WTC11 (cell line): ENCODE measurements at regions not wholly inside any gene's neighbourhood (a gene's known extent, or its start where the extent isn't known, plus 50 kb on each side); places are given as distances from the start of the nearest gene placed in this dataset.

ENCODE experiments used
- ATAC-seq: fragments of 200-7000 bp; cut with Tn5 transposase; 2 replicates; pipeline ENCODE4 v1.10.0; 2021; ENCODE audit warnings: mild to moderate bottlenecking, moderate library complexity
- CTCF ChIA-PET: fragments of 300-600 bp; sonication (Branson Sonifier 250); formaldehyde crosslinking; loops from one replicate; lab custom pipeline; 2021; ENCODE audit warnings: antibody characterized with exemption; lab: Charles Lee
- POLR2A ChIA-PET: fragments of 350-600 bp; sonication (Branson Sonifier 250); formaldehyde crosslinking; loops from one replicate; lab custom pipeline; 2021; ENCODE audit warnings: antibody characterized with exemption; lab: Charles Lee
- DNase-seq: peaks from one replicate; pipeline ENCODE4 v3.0.0; 2021; ENCODE audit warnings: low spot score
- H3K27ac Mint-ChIP-seq: 2 replicates; pipeline ENCODE4 v1.8.0; 2021; ENCODE audit warnings: mixed read lengths
- H3K27me3 Mint-ChIP-seq: 2 replicates; pipeline ENCODE4 v1.8.0; 2021; ENCODE audit warnings: low read depth, mild to moderate bottlenecking, moderate library complexity, mixed read lengths
- H3K36me3 Mint-ChIP-seq: 2 replicates; pipeline ENCODE4 v1.8.0; 2021; ENCODE audit warnings: mixed read lengths
- H3K4me1 Mint-ChIP-seq: 2 replicates; pipeline ENCODE4 v1.8.0; 2022; ENCODE audit warnings: mixed read lengths
- H3K4me3 Mint-ChIP-seq: 2 replicates; pipeline ENCODE4 v1.8.0; 2021; ENCODE audit warnings: mild to moderate bottlenecking, moderate library complexity, mixed read lengths
- H3K9me3 Mint-ChIP-seq: 2 replicates; pipeline ENCODE4 v1.8.0; 2021; ENCODE audit warnings: mixed read lengths
- AR ChIP-seq: fragments of 250-450 bp; sonication (Bioruptor Pico); IDR thresholded peaks from 2 replicates; pipeline ENCODE4 v1.9.0; 2021; ENCODE audit warnings: mild to moderate bottlenecking
- CBFB ChIP-seq: sonication (generic); formaldehyde crosslinking; IDR thresholded peaks from 2 replicates; pipeline ENCODE4 v1.8.1; 2022; ENCODE audit warnings: mild to moderate bottlenecking, low read depth, missing genetic modification reagents
- CDX4 ChIP-seq: fragments of 250-450 bp; sonication (Bioruptor Pico); IDR thresholded peaks from 2 replicates; pipeline ENCODE4 v1.9.0; 2021; ENCODE audit warnings: moderate library complexity, mild to moderate bottlenecking, inconsistent platforms, borderline replicate concordance
- CREB1 ChIP-seq: sonication (generic); formaldehyde crosslinking; IDR thresholded peaks from 2 replicates; pipeline ENCODE4 v1.8.0; 2023; ENCODE audit warnings: mild to moderate bottlenecking, missing genetic modification reagents
- EMX1 ChIP-seq: fragments of 250-450 bp; sonication (Bioruptor Pico); IDR thresholded peaks from 2 replicates; pipeline ENCODE4 v1.8.0; 2021; ENCODE audit warnings: mild to moderate bottlenecking
- ERG ChIP-seq: fragments of 250-450 bp; sonication (Bioruptor Pico); IDR thresholded peaks from 2 replicates; pipeline ENCODE4 v1.8.0; 2021; ENCODE audit warnings: mild to moderate bottlenecking
- ESRRA ChIP-seq: sonication (generic); formaldehyde crosslinking; IDR thresholded peaks from 2 replicates; pipeline ENCODE4 v1.8.1; 2022; ENCODE audit warnings: mild to moderate bottlenecking, missing genetic modification reagents, borderline replicate concordance
- FOXJ3 ChIP-seq: sonication (generic); formaldehyde crosslinking; IDR thresholded peaks from 2 replicates; pipeline ENCODE4 v1.9.0; 2021; ENCODE audit warnings: missing genetic modification reagents, mild to moderate bottlenecking, borderline replicate concordance
- FOXP1 ChIP-seq: sonication (generic); formaldehyde crosslinking; IDR thresholded peaks from 2 replicates; pipeline ENCODE4 v1.8.0; 2022; ENCODE audit warnings: missing genetic modification reagents, mild to moderate bottlenecking, moderate library complexity, borderline replicate concordance
- GABPB1 ChIP-seq: sonication (generic); formaldehyde crosslinking; IDR thresholded peaks from 2 replicates; pipeline ENCODE4 v1.8.1; 2023; ENCODE audit warnings: mild to moderate bottlenecking, missing genetic modification reagents
- OVOL2 ChIP-seq: fragments of 250-450 bp; sonication (Bioruptor Pico); IDR thresholded peaks from 2 replicates; pipeline ENCODE4 v1.9.0; 2021; ENCODE audit warnings: mild to moderate bottlenecking, borderline replicate concordance
- PRRX2 ChIP-seq: fragments of 250-450 bp; sonication (Bioruptor Pico); IDR thresholded peaks from 2 replicates; pipeline ENCODE4 v1.8.0; 2021; ENCODE audit warnings: mild to moderate bottlenecking
- RELA ChIP-seq: sonication (generic); formaldehyde crosslinking; IDR thresholded peaks from 2 replicates; pipeline ENCODE4 v1.8.1; 2022; ENCODE audit warnings: missing genetic modification reagents, mild to moderate bottlenecking, borderline replicate concordance
- RORB ChIP-seq: fragments of 250-450 bp; sonication (Bioruptor Pico); IDR thresholded peaks from 2 replicates; pipeline ENCODE4 v1.9.0; 2021; ENCODE audit warnings: mild to moderate bottlenecking
- SMAD3 ChIP-seq: sonication (generic); formaldehyde crosslinking; IDR thresholded peaks from 2 replicates; pipeline ENCODE4 v1.8.0; 2022; ENCODE audit warnings: missing genetic modification reagents, mild to moderate bottlenecking, borderline replicate concordance
- SOX15 ChIP-seq: fragments of 250-450 bp; sonication (Bioruptor Pico); IDR thresholded peaks from 2 replicates; pipeline ENCODE4 v1.9.0; 2021; ENCODE audit warnings: mild to moderate bottlenecking
- SP1 ChIP-seq: sonication (generic); formaldehyde crosslinking; conservative IDR thresholded peaks from 2 replicates; pipeline ENCODE4 v1.8.1; 2022; ENCODE audit warnings: missing genetic modification reagents
- TEAD1 ChIP-seq: sonication (generic); formaldehyde crosslinking; IDR thresholded peaks from 2 replicates; pipeline ENCODE4 v1.8.0; 2022; ENCODE audit warnings: mild to moderate bottlenecking, missing genetic modification reagents
- TEAD4 ChIP-seq: sonication (generic); formaldehyde crosslinking; IDR thresholded peaks from 2 replicates; pipeline ENCODE4 v1.8.0; 2022; ENCODE audit warnings: mild to moderate bottlenecking, missing genetic modification reagents
- TP53 ChIP-seq: sonication (generic); formaldehyde crosslinking; IDR thresholded peaks from 2 replicates; pipeline ENCODE4 v1.8.1; 2023; ENCODE audit warnings: mild to moderate bottlenecking, missing genetic modification reagents
- ZNF138 ChIP-seq: sonication (generic); formaldehyde crosslinking; conservative IDR thresholded peaks from 2 replicates; pipeline ENCODE4 v1.8.1; 2022; ENCODE audit warnings: mild to moderate bottlenecking, moderate library complexity, missing genetic modification reagents
- ZNF317 ChIP-seq: sonication (generic); formaldehyde crosslinking; IDR thresholded peaks from 2 replicates; pipeline ENCODE4 v1.8.1; 2023; ENCODE audit warnings: low read depth, mild to moderate bottlenecking, moderate library complexity, missing genetic modification reagents, borderline replicate concordance
- ZNF396 ChIP-seq: fragments of 250-450 bp; sonication (Bioruptor Pico); IDR thresholded peaks from 2 replicates; pipeline ENCODE4 v1.8.0; 2021; ENCODE audit warnings: mild to moderate bottlenecking, moderate library complexity, borderline replicate concordance
- ZNF416 ChIP-seq: fragments of 250-450 bp; sonication (Bioruptor Pico); IDR thresholded peaks from 2 replicates; pipeline ENCODE4 v1.9.0; 2021; ENCODE audit warnings: mild to moderate bottlenecking, inconsistent platforms
- TF ChIP-seq, protein P1 (sequence below): sonication (generic); formaldehyde crosslinking; IDR thresholded peaks from 2 replicates; pipeline ENCODE4 v1.8.0; 2022; ENCODE audit warnings: mild to moderate bottlenecking, missing genetic modification reagents
- TF ChIP-seq, protein P2 (sequence below): fragments of 250-450 bp; sonication (Bioruptor Pico); IDR thresholded peaks from 2 replicates; pipeline ENCODE4 v1.9.0; 2021; ENCODE audit warnings: mild to moderate bottlenecking
- TF ChIP-seq, protein P3 (sequence below): sonication (generic); formaldehyde crosslinking; IDR thresholded peaks from 2 replicates; pipeline ENCODE4 v1.8.1; 2022; ENCODE audit warnings: mild to moderate bottlenecking, moderate library complexity, missing genetic modification reagents
- TF ChIP-seq, protein P4 (sequence below): sonication (generic); formaldehyde crosslinking; IDR thresholded peaks from 2 replicates; pipeline ENCODE4 v1.8.0; 2023; ENCODE audit warnings: missing genetic modification reagents

- Mint-ChIP-seq H3K36me3 (no peaks in the 10 kb centered on the region), H3K9me3 (no peaks in the 10 kb centered on the region), H3K27me3 (no peaks in the 10 kb centered on the region), H3K4me3 (no peak overlapping the region), H3K27ac (no peak overlapping the region), H3K4me1 (no peaks in the 10 kb centered on the region)
- ATAC-seq (no peak), DNase-seq (no peak)
- CTCF ChIA-PET = interaction anchor here (2.0 kb wide), 1 partner anchor 268 kb away, joined by 8 read pairs; no protein-coding TSS in a partner anchor
- no peak for TF ChIP-seq ERG (CRISPR knock-in tag)
- no peak for TF ChIP-seq SP1
- no peak for TF ChIP-seq TEAD1 (CRISPR knock-in tag)
- no peak for TF ChIP-seq SMAD3 (CRISPR knock-in tag)
- no peak for TF ChIP-seq AR
- no peak for TF ChIP-seq OVOL2 (CRISPR knock-in tag)
- no peak for TF ChIP-seq EMX1 (CRISPR knock-in tag)
- TF ChIP-seq GABPB1 (CRISPR knock-in tag) = no peak
- TF ChIP-seq CREB1 (CRISPR knock-in tag) = no peak
- TF ChIP-seq, protein P1, sequence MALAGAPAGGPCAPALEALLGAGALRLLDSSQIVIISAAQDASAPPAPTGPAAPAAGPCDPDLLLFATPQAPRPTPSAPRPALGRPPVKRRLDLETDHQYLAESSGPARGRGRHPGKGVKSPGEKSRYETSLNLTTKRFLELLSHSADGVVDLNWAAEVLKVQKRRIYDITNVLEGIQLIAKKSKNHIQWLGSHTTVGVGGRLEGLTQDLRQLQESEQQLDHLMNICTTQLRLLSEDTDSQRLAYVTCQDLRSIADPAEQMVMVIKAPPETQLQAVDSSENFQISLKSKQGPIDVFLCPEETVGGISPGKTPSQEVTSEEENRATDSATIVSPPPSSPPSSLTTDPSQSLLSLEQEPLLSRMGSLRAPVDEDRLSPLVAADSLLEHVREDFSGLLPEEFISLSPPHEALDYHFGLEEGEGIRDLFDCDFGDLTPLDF (CRISPR knock-in tag) = no peak
- no peak for TF ChIP-seq FOXJ3
- TF ChIP-seq ZNF416 (CRISPR knock-in tag) = no peak
- TF ChIP-seq ZNF396 (CRISPR knock-in tag) = no peak
- POLR2A ChIA-PET = no interaction called here
Observed at GRCh38 chrX:127038065-127038464, 218.5 kb downstream of the PRR32 start.

- no peak overlapping the region for H3K27ac Mint-ChIP-seq
- peaks cover 14% of the 10 kb centered on the region for H3K9me3 Mint-ChIP-seq
- DNase-seq (no peak), ATAC-seq (no peak)
- no peaks in the 10 kb centered on the region for H3K4me1 Mint-ChIP-seq
- ChIA-PET CTCF (no interaction called here), POLR2A (no interaction called here)
- no peak overlapping the region for H3K4me3 Mint-ChIP-seq
- H3K27me3 Mint-ChIP-seq = no peaks in the 10 kb centered on the region
- peaks cover 5% of the 10 kb centered on the region; the same call in 1 of the 2 replicates for H3K36me3 Mint-ChIP-seq
- TF ChIP-seq TEAD1 (CRISPR knock-in tag) (no peak), TP53 (CRISPR knock-in tag) (no peak), ZNF138 (CRISPR knock-in tag) (no peak), RELA (CRISPR knock-in tag) (no peak), RORB (CRISPR knock-in tag) (no peak), ZNF396 (CRISPR knock-in tag) (no peak), CBFB (no peak), PRRX2 (no peak), CDX4 (CRISPR knock-in tag) (no peak), ESRRA (CRISPR knock-in tag) (no peak), FOXP1 (CRISPR knock-in tag) (no peak), TEAD4 (no peak), SOX15 (CRISPR knock-in tag) (no peak), ZNF317 (CRISPR knock-in tag) (no peak)
- TF ChIP-seq, protein P1 (CRISPR knock-in tag) = no peak
- TF ChIP-seq, protein P2, sequence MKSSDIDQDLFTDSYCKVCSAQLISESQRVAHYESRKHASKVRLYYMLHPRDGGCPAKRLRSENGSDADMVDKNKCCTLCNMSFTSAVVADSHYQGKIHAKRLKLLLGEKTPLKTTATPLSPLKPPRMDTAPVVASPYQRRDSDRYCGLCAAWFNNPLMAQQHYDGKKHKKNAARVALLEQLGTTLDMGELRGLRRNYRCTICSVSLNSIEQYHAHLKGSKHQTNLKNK (CRISPR knock-in tag) = no peak
- TF ChIP-seq, protein P3, sequence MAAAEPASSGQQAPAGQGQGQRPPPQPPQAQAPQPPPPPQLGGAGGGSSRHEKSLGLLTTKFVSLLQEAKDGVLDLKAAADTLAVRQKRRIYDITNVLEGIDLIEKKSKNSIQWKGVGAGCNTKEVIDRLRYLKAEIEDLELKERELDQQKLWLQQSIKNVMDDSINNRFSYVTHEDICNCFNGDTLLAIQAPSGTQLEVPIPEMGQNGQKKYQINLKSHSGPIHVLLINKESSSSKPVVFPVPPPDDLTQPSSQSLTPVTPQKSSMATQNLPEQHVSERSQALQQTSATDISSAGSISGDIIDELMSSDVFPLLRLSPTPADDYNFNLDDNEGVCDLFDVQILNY (CRISPR knock-in tag) = no peak
- TF ChIP-seq, protein P4, sequence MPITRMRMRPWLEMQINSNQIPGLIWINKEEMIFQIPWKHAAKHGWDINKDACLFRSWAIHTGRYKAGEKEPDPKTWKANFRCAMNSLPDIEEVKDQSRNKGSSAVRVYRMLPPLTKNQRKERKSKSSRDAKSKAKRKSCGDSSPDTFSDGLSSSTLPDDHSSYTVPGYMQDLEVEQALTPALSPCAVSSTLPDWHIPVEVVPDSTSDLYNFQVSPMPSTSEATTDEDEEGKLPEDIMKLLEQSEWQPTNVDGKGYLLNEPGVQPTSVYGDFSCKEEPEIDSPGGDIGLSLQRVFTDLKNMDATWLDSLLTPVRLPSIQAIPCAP (CRISPR knock-in tag) = no peak
Observed at GRCh38 chrX:127057891-127058619, 238.5 kb downstream of the PRR32 start.
